GM12878 (cell line): ENCODE measurements at regions not wholly inside any gene's neighbourhood (a gene's known extent, or its start where the extent isn't known, plus 50 kb on each side); places are given as distances from the start of the nearest gene placed in this dataset.

Experiments
- ATAC-seq: fragments of 200-7000 bp; cut with Tn5 transposase; 3 replicates; pipeline ENCODE4 v1.9.1; 2020; ENCODE audit warnings: mild to moderate bottlenecking, moderate library complexity
- BruUV-seq: library from RNA; stranded (reverse); fragments of 400-500 nt; replicated peaks from 2 replicates; lab custom pipeline; 2021; lab: Mats Ljungman, UMichigan
- CTCF ChIA-PET: fragments of 300-600 bp; sonication (Branson Sonifier 250); formaldehyde crosslinking; extraction: SDS; loops from one replicate; lab custom pipeline; 2021; ENCODE audit warnings: inconsistent platforms; lab: Yijun Ruan, JAX
- POLR2A ChIA-PET: fragments of 350-600 bp; formaldehyde crosslinking; extraction: SDS; loops from one replicate; lab custom pipeline; 2021; ENCODE audit warnings: inconsistent platforms; lab: Charles Lee
- RAD21 ChIA-PET: fragments of 300-600 bp; sonication (Branson Sonifier 250); formaldehyde crosslinking; loops from one replicate; lab custom pipeline; 2023; ENCODE audit warnings: antibody characterized with exemption; ENCODE audit not compliant: unreplicated experiment; lab: Charles Lee
- SMC1A ChIA-PET: fragments of 300-600 bp; sonication (Branson Sonifier 250); formaldehyde crosslinking; loops from one replicate; lab custom pipeline; 2023; ENCODE audit not compliant: unreplicated experiment, uncharacterized antibody; lab: Charles Lee
- DNase-seq: peaks from one replicate; pipeline ENCODE4 v3.0.0-alpha.2; 2011; ENCODE audit warnings: low read depth, low spot score
- FAIRE-seq: peaks from 3 replicates; lab custom pipeline; 2011; peaks lifted over from hg19 to GRCh38; lab: Jason Lieb, UNC
- H2AFZ ChIP-seq: 2 replicates; pipeline ENCODE4 v1.6.0; 2011; ENCODE audit warnings: low read depth, low read length, control low read depth; ENCODE audit not compliant: control insufficient read depth
- H3K27ac ChIP-seq: 2 replicates; pipeline ENCODE4 v1.5.1; 2011; ENCODE audit warnings: control low read depth; ENCODE audit not compliant: control insufficient read depth, insufficient read depth
- H3K27me3 ChIP-seq, 2 experiments: replicated peaks in 1 of 2; 2 replicates each; pipeline versions ENCODE4 v1.6.0 to v1.6.1; 2011; ENCODE audit warnings: low read length in 1 of 2; ENCODE audit not compliant: control insufficient read depth in 2 of 2, insufficient read depth in 2 of 2
- H3K36me3 ChIP-seq, 2 experiments: 2 replicates each; pipeline ENCODE4 v1.5.1; 2011; ENCODE audit warnings: low read length in 1 of 2; ENCODE audit not compliant: control insufficient read depth in 2 of 2, insufficient read depth in 2 of 2
- H3K4me1 ChIP-seq: 2 replicates; pipeline ENCODE4 v1.6.1; 2011; ENCODE audit warnings: mild to moderate bottlenecking, low read length, moderate library complexity, mixed read lengths; ENCODE audit not compliant: control insufficient read depth, insufficient read depth
- H3K4me2 ChIP-seq: 2 replicates; pipeline ENCODE4 v1.6.0; 2011; ENCODE audit warnings: control low read depth; ENCODE audit not compliant: control insufficient read depth, insufficient read depth
- H3K4me3 ChIP-seq: fragments of 200-600 bp; sonication (generic); 2 replicates; pipeline ENCODE4 v1.5.1; 2016
- H3K79me2 ChIP-seq: 2 replicates; pipeline ENCODE4 v1.6.0; 2011; ENCODE audit warnings: low read length; ENCODE audit not compliant: control insufficient read depth, insufficient read depth
- H3K9ac ChIP-seq: 2 replicates; pipeline ENCODE4 v1.8.0; 2011; ENCODE audit warnings: low read length, control low read depth, mixed read lengths; ENCODE audit not compliant: control insufficient read depth, insufficient read depth
- H3K9me3 ChIP-seq: replicated peaks from 3 replicates; pipeline ENCODE4 v1.5.1; 2011; ENCODE audit warnings: mild to moderate bottlenecking, low read length; ENCODE audit not compliant: control insufficient read depth, insufficient read depth
- H4K20me1 ChIP-seq: 2 replicates; pipeline ENCODE4 v1.6.0; 2011; ENCODE audit not compliant: control insufficient read depth, insufficient read depth
- ATF2 ChIP-seq: IDR thresholded peaks from 2 replicates; pipeline ENCODE4 v1.6.1; 2012; ENCODE audit warnings: low read length, inconsistent platforms
- FOS ChIP-seq: IDR thresholded peaks from 3 replicates; pipeline ENCODE4 v1.6.1; 2011; ENCODE audit warnings: borderline replicate concordance; ENCODE audit not compliant: insufficient read length; ENCODE audit errors: extremely low read depth
- HDGF ChIP-seq: fragments of 450-650 bp; IDR thresholded peaks from 2 replicates; pipeline ENCODE4 v1.6.1; 2016; ENCODE audit warnings: antibody characterized with exemption
- IKZF1 ChIP-seq: fragments of 450-650 bp; conservative IDR thresholded peaks from 2 replicates; pipeline ENCODE4 v1.6.1; 2017; ENCODE audit warnings: antibody characterized with exemption, mild to moderate bottlenecking
- JUNB ChIP-seq: IDR thresholded peaks from 2 replicates; pipeline ENCODE4 v1.6.1; 2016; ENCODE audit warnings: antibody characterized with exemption, mild to moderate bottlenecking
- KAT2A ChIP-seq: conservative IDR thresholded peaks from 2 replicates; pipeline ENCODE4 v1.6.1; 2011; ENCODE audit warnings: low read depth, low read length; ENCODE audit not compliant: control insufficient read depth
- KDM1A ChIP-seq: fragments of 200-600 bp; sonication (generic); IDR thresholded peaks from 2 replicates; pipeline ENCODE4 v1.6.1; 2016; ENCODE audit warnings: borderline replicate concordance
- MYB ChIP-seq: fragments of 150-350 bp; IDR thresholded peaks from 2 replicates; pipeline ENCODE4 v1.6.1; 2014; ENCODE audit warnings: mild to moderate bottlenecking, low read depth, low read length, borderline replicate concordance
- NR2F1 ChIP-seq: fragments of 450-650 bp; conservative IDR thresholded peaks from 2 replicates; pipeline ENCODE4 v1.6.1; 2017; ENCODE audit warnings: mild to moderate bottlenecking
- PAX5 ChIP-seq: IDR thresholded peaks from 2 replicates; pipeline ENCODE4 v1.6.1; 2011; ENCODE audit warnings: low read depth, low read length, borderline replicate concordance
- RCOR1 ChIP-seq: conservative IDR thresholded peaks from 2 replicates; pipeline ENCODE4 v1.6.1; 2012; ENCODE audit warnings: low read depth, low read length, improper control_type of control experiment
- TBL1XR1 ChIP-seq: IDR thresholded peaks from 2 replicates; pipeline ENCODE4 v1.6.1; 2012; ENCODE audit warnings: low read depth, low read length, improper control_type of control experiment
- WRNIP1 ChIP-seq: IDR thresholded peaks from 2 replicates; pipeline ENCODE4 v1.6.1; 2011; ENCODE audit warnings: low read depth, low read length, improper control_type of control experiment, borderline replicate concordance
- ZBTB11 ChIP-seq: fragments of 450-650 bp; formaldehyde crosslinking; IDR thresholded peaks from 2 replicates; pipeline ENCODE4 v1.5.0; 2022; ENCODE audit warnings: mild to moderate bottlenecking, missing genetic modification characterization
- ZBTB33 ChIP-seq: fragments of 450-650 bp; IDR thresholded peaks from 2 replicates; pipeline ENCODE4 v1.6.1; 2017; ENCODE audit warnings: mild to moderate bottlenecking
- WGBS: methylation state at CpG from one replicate; pipeline ENCODE4 v1.1.6; 2016; ENCODE audit warnings: low lambda C conversion rate; ENCODE audit not compliant: insufficient replicate concordance, insufficient coverage; ENCODE audit errors: missing lambda C conversion rate; 5-methylcytosine and 5-hydroxymethylcytosine counted together
- in situ Hi-C: fragments of 300-500 bp; cut with MboI; formaldehyde crosslinking; loops from 9 replicates; pipeline ENCODE4 v1.14.3; 2018; ENCODE audit warnings: mixed read lengths
- intact Hi-C: fragments of 100-400 bp; cut with micrococcal nuclease; formaldehyde crosslinking; loops from one replicate; pipeline ENCODE4 v1.14.2; 2022; ENCODE audit not compliant: unreplicated experiment
- TF ChIP-seq, protein P1 (sequence below): fragments of 450-650 bp; formaldehyde crosslinking; IDR thresholded peaks from 2 replicates; pipeline ENCODE4 v1.4.0; 2022; ENCODE audit warnings: mild to moderate bottlenecking, moderate library complexity

DNA sequence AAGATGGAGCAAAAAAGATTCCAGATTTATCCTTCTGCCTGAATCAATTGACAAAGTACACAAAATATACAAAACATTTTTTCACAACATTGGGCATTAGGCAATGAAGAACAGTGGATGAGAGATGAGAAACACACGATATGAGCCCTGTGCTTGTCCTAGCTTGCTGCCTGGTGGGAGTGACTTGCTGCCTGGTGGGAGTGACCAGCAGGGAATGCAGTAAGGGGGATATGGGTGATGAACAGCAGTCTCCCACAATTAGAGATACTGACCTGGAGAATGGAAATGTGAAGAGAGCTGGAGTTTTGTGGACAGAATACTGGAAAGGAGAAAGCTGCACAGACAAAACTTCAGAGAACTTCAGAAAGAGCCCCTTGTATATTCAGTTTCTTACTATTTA, 629.4 kb upstream of the FRG1 start:
- Histone ChIP-seq H3K4me3 (no peak overlapping the region), H3K9me3 (no peaks in the 10 kb centered on the region), H3K4me1 (no peaks in the 10 kb centered on the region), H4K20me1 (no peaks in the 10 kb centered on the region), H3K27me3 (no peaks in the 10 kb centered on the region), H3K4me2 (no peak overlapping the region), H3K9ac (no peak overlapping the region), H2AFZ (no peak overlapping the region), H3K79me2 (no peaks in the 10 kb centered on the region), H3K36me3 (no peaks in the 10 kb centered on the region), H3K27ac (no peak overlapping the region)
- FAIRE-seq = no peak
- in situ Hi-C loops (no loop called here), intact Hi-C loops (no loop called here)
- CTCF ChIA-PET = no interaction called here
- no peak for DNase-seq
- BruUV-seq = no TSS peak
- SMC1A ChIA-PET = no interaction called here
- ATAC-seq = no peak
- RAD21 ChIA-PET = no interaction called here
- WGBS = 4% methylated on average over 1 of the region's 1 CpG
- POLR2A ChIA-PET = no interaction called here
- TF ChIP-seq HDGF (no peak), TBL1XR1 (no peak), RCOR1 (no peak), KAT2A (no peak), ZBTB11 (no peak), IKZF1 (no peak), FOS (no peak), JUNB (no peak), KDM1A (no peak), ATF2 (no peak), NR2F1 (no peak), PAX5 (no peak), ZBTB33 (no peak), WRNIP1 (no peak), MYB (no peak)
- TF ChIP-seq, protein P1, sequence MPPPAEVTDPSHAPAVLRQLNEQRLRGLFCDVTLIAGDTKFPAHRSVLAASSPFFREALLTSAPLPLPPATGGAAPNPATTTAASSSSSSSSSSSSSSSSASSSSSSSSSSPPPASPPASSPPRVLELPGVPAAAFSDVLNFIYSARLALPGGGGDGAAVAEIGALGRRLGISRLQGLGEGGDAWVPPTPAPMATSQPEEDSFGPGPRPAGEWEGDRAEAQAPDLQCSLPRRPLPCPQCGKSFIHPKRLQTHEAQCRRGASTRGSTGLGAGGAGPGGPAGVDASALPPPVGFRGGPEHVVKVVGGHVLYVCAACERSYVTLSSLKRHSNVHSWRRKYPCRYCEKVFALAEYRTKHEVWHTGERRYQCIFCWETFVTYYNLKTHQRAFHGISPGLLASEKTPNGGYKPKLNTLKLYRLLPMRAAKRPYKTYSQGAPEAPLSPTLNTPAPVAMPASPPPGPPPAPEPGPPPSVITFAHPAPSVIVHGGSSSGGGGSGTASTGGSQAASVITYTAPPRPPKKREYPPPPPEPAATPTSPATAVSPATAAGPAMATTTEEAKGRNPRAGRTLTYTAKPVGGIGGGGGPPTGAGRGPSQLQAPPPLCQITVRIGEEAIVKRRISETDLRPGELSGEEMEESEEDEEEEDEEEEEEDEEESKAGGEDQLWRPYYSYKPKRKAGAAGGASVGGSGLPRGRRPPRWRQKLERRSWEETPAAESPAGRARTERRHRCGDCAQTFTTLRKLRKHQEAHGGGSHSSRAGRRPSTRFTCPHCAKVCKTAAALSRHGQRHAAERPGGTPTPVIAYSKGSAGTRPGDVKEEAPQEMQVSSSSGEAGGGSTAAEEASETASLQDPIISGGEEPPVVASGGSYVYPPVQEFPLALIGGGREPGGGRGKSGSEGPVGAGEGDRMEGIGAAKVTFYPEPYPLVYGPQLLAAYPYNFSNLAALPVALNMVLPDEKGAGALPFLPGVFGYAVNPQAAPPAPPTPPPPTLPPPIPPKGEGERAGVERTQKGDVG (CRISPR knock-in tag) = no peak
